Glomerular visceral epithelial cell (primary cell): ENCODE measurements at regions not wholly inside any gene's neighbourhood (a gene's known extent, or its start where the extent isn't known, plus 50 kb on each side); places are given as distances from the start of the nearest gene placed in this dataset.

Experiments used
- DNase-seq: peaks from one replicate; pipeline ENCODE4 v3.0.0-alpha.2; 2016; ENCODE audit errors: extremely low spot score

- DNase-seq = no peak
Measured at GRCh38 chr5:96035796-96036195, 74.1 kb upstream of the ELL2 start.

GRCh38 chr5:96033116-96033515 lies 71.5 kb upstream of the ELL2 start:
- no peak for DNase-seq

- peak; percentile 64 for DNase-seq
Measured at GRCh38 chr5:96031811-96032261, 70.2 kb upstream of the ELL2 start.

- no peak for DNase-seq
Measured at GRCh38 chr5:96031180-96031579, 69.5 kb upstream of the ELL2 start.

- peak; percentile 46 for DNase-seq
Measured at GRCh38 chr5:96026406-96027041, 64.9 kb upstream of the ELL2 start.

- no peak for DNase-seq
Measured at GRCh38 chr5:96024683-96025475, 63.2 kb upstream of the ELL2 start.

- peak; percentile 14 for DNase-seq
Measured at GRCh38 chr5:96023518-96023917, 61.9 kb upstream of the ELL2 start.

GRCh38 chr5:96022971-96023370 lies 61.3 kb upstream of the ELL2 start:
- no peak for DNase-seq

GRCh38 chr5:96017951-96018350 lies 56.3 kb upstream of the ELL2 start:
- no peak for DNase-seq

- DNase-seq = no peak
Measured at GRCh38 chr5:96016216-96016615, 54.6 kb upstream of the ELL2 start.

GRCh38 chr5:96015709-96016108 lies 54.1 kb upstream of the ELL2 start:
- DNase-seq = no peak

GRCh38 chr5:96014395-96014794 lies 52.7 kb upstream of the ELL2 start:
- DNase-seq = no peak

- no peak for DNase-seq
Measured at GRCh38 chr5:96013254-96013653, 51.6 kb upstream of the ELL2 start.

- DNase-seq = no peak
Measured at GRCh38 chr5:96012399-96012798, 50.7 kb upstream of the ELL2 start.
